Stimulated activated CD8-positive, alpha-beta memory T cell treated with anti-CD3 and anti-CD28 coated beads, Interleukin-7, amount 100 ng/mL, for 4 hours (primary cell): ENCODE measurements at regions not wholly inside any gene's neighbourhood (a gene's known extent, or its start where the extent isn't known, plus 50 kb on each side); places are given as distances from the start of the nearest gene placed in this dataset.

Experiments
- DNase-seq, 2 donors: peaks; one replicate each; pipeline ENCODE4 v3.0.0-alpha.2; 2020; ENCODE audit warnings: low read depth in 2 of 2

- no peak for DNase-seq
Measured at GRCh38 chr5:167309941-167310517, 981.4 kb upstream of the WWC1 start.

DNA sequence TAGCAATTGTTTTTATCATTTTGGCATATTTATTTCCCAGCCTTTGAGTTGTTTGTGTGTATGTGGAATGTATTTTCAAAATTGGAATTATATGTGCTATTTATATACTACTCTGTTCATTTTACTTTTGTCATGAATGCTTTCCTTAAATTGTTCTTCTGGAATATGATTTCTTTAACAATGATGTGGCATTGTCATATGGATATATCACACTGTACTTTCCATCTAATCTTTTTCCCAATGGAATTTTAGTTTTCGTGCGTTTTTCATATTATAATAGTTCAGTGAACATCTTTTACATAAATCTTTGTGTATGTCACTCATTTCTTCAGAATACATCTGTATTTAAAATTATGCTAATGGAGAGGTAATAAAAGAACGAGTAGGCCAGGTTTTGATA lies 980.1 kb upstream of the WWC1 start:
- no peak for DNase-seq

DNA sequence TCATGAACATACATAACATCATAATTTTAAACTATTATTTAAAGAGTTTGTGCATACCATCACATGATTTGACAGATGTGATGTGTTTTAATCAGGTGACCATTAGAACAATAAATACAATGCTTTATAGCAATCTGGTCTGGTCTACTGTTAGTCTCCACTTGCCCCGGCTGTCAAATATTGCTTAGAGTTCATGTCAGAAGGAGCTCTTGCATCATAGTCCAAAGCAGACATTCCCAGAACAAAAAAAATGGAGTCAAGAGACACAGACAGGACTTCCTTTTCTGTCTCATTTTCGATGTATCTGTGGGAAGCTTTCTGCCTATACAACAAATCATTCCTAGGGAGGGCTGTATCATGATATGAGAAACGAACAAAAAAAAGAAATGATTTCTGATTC lies 979.2 kb upstream of the WWC1 start:
- no peak for DNase-seq

DNA sequence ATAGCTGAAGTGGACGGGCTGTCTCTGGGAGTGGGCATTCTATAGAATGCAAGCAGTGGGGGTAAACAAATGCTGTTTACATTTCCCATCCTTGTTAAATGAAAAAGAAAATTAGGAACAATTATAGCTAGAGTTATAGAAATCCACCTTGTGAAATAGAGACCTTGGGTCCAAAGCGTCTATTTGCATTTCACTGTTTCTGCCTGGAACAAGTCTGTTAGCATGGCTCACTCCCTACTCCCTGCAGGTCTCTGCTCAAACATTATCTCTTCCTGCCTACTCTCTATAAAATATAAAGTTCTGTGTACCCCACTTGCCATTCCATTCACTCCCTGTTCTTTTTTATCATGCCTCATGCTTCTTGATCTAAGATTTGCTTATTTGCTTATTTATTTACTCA lies 975.7 kb upstream of the WWC1 start:
- no peak for DNase-seq

GRCh38 chr5:167317884-167318283 lies 973.6 kb upstream of the WWC1 start:
- no peak for DNase-seq

- DNase-seq = no peak
Measured at GRCh38 chr5:167319243-167319642, 972.2 kb upstream of the WWC1 start.

DNA sequence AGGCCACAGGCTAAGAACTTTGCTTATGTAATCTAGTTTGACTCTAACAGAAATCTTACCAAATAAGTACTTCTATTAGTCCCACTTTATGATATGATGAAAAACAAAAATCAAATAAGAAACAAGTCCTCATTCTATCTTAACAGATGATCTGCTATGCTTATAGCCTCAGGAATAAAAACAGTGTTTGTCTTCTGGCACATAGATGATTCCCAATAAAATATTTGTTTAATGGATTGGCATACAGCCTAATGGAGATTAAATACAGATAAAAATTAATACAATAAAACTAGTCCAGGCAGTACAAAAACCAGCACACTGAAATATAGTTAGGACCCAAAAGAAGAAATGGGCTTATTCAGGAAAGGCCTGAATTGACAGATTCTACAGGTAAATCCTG lies 971.4 kb upstream of the WWC1 start:
- DNase-seq = no peak

DNA sequence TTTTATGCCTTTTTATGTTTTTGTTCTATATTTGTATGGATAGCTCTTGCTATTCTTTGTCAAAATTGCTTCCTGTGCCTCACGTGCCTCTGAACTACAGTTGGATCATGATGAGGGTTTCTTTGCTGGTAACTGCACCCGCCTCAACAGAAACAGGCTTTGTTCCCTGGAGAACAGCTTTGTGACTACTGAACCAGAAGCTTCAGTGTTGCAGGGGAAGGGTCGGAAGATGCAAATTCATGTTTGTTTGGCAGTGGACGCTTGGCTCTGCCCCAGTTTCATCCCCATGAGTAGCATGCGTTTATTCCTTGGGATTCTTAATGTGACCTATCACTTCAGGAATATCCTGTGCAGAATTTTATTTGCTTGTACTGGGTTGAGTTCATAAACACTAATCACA lies 959.1 kb upstream of the WWC1 start:
- no peak for DNase-seq

GRCh38 chr5:167336161-167336560 lies 955.3 kb upstream of the WWC1 start:
- DNase-seq = no peak

GRCh38 chr5:167339205-167339604 lies 952.2 kb upstream of the WWC1 start:
- DNase-seq = no peak

GRCh38 chr5:167346461-167346860 lies 945.0 kb upstream of the WWC1 start:
- no peak for DNase-seq

DNA sequence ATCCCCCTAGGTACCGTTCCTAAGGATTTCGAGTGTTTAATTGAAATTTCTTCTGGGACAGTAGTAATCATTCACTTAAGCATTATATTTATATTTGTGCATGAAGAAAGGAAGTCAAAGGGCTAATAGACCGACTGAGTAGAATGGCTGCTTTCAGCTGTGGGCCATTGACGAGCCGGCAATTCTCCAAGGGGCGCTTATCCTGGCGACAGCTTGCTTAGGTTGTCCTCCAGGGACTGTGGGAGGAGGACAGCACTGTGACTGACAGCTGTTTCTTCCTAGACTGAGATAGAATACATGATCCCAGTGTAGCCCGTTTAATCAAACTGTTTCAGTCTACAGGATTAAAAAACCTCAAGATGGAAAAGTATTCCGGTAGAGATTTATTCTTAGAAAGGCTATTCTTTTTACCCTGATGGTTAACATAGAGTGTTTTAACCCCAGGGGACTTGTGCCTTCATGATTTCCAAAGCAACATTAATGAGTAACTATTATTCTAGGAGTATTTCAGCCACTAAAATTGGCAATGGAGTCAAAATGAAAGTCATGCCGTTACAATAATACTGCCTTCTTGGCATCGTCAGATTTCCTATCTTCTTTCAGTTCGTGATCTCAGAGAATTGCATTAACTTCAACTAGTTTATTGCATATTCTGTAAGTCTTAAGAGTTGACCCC lies 943.1 kb upstream of the WWC1 start:
- no peak for DNase-seq

GRCh38 chr5:167348980-167349379 lies 942.5 kb upstream of the WWC1 start:
- no peak for DNase-seq

DNA sequence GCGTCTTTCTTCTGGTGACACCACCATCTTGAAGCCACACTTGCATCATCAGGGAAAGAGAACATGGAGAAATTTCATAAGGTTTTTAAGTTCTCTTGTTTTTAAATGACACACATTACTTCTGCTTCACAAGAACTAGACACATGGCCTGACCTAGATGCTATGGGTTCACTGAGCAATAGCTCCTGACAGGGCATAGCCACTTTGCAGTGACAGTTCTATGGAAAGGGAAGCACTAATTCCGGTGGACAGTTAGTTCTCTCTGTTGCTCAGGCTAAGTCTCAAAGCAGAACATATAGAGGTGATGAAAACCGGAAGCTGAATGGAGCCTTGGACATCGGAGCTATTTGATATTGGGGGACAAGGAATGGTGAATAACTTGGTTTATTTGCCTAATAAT lies 940.1 kb upstream of the WWC1 start:
- no peak for DNase-seq

GRCh38 chr5:167352801-167353200 lies 938.6 kb upstream of the WWC1 start:
- DNase-seq = no peak

DNA sequence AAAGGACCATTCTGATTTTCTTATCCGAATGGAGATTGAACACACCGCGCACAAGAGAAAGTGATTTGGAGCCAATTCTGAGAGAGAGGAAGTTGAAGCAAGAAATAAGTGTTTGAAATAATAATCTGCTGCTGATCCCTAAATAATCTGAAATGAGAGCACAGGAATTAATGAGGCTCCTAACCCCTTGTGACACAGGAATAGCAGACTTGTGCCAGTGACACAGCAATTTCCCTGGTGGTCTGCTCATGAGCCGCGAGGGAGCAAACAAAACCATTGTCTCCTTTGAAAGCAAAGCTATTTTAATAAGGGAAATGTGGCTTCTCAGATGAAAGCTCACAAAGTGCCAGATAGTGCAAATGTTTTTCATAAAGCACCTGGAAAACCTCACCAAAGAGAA lies 936.1 kb upstream of the WWC1 start:
- no peak for DNase-seq

- no peak for DNase-seq
Measured at GRCh38 chr5:167356374-167356773, 935.1 kb upstream of the WWC1 start.

DNA sequence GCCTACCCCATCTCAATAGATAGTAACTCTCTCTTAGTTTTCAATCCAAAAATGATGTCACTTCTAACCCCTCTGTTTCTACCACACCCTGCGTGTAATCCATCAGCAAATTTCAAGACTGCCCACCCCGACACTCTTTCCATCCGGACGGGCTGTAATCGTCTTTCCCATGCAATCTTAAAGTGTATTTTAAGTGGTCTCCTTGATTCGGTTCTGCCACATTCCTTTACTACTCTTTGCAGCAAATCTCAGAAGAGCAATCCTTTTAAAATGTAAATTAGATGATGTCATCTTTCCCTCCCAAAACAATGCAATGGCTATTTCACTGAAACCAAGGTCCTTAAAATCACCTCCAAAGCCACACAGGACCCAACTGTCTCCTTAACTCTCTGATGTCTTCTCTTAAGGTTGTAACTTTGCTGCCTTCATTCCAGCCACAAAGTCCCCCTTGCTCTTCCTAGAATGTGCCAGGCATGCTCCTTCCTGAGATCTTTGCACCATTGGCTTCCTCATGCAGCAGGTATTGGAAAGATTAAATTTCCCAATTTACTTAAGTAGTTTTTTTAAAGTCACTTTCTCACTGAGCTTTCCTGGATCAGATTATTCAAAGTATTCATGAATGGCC lies 932.5 kb upstream of the WWC1 start:
- DNase-seq = no peak

DNA sequence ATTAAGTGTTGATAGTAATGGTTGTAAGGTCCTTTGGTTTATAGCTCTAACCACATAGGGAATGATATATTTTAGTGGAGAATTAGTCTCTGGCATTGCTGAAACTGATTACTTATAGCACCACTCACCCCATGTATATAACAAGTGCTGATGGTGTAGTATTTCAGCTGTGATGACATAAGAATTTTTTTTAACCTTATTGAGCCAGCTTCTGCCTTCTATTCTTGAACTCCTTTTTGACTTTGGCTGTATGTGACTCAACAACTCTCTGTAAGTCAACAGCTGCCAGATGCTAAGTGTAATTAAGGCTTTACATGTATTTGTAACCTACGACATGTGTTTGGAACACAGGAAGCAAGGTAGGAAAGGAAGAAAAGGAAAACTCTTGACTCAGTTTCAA lies 929.6 kb upstream of the WWC1 start:
- DNase-seq = no peak

DNA sequence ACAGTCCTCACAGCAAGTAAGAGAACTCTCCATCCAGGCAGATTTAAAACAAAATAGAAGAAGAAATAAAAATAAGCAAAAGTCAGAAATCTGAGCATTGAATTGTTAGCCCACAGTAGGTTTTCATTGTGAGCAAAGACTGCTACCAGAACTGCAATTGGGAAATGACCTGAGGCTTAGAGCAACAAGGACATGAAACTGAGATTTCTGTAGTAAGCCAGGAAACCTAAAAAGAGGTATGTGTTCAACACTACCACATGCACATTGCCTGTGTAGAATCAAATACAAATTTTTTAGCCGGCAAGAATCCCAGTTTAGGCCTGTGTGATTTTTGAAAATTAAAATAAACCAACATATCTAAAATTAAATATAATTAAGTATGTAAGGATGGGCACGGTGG lies 928.4 kb upstream of the WWC1 start:
- DNase-seq = no peak

GRCh38 chr5:167375125-167375524 lies 916.3 kb upstream of the WWC1 start:
- DNase-seq = no peak

DNA sequence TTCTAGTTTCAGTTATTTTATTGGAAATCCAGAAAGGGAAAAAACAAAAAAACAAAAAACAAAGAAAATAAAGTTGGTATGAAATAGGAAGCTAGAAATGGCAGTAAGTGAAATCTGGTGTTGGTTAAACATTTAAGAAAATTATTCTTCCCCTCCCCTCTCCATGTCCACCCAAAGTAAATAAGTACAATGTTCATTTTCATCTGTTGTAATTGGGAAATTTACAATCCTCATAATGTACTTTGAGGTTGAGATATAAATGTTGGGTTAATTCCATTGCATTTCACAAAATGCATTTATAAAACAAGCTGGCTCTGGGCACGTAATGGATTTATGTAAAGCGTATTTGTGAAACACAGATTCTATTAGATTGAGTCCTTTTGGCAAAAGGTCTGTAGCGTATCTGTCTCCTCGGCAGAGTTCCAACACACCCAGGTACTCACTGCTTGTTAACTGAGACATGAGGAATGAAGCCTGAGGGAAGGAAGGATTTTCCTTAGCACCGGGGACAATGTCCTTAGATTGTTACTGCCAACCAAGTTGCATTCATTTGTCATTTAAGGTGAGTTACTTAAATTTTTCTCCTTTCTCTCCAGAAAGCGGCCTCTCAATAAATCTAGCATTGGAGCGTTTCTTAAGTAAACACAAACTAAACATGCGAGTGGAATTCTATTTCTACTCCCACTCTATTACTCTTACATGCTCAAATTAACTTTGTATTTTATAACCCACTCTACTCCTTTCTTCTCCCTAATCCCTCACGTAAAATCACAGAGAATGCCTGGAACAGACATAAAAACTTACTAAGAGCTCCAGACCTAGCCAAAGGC lies 912.3 kb upstream of the WWC1 start:
- no peak for DNase-seq

DNA sequence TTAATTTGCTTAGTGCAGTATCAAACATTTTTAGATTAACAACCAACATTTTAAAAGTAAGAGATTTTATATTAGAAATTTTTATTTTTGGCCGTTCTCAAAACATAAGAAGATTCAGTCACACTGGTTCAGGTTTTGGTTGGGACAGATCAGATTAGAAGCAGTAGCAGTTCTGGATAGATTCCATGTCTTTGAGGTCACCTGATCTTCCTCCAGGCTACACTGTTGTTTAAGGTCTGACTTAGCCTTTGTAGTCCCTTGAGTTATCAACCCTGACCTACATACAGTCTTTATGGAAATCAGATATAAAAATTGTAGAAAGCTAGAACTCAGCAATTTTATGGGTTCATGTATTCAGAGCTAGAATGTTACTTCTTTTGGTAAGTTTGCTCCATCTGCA lies 910.0 kb upstream of the WWC1 start:
- DNase-seq = no peak
